H1 (cell line): ENCODE measurements at regions not wholly inside any gene's neighbourhood (a gene's known extent, or its start where the extent isn't known, plus 50 kb on each side); places are given as distances from the start of the nearest gene placed in this dataset.

ENCODE experiments used
- CTCF ChIA-PET: fragments of 300-600 bp; sonication (Branson Sonifier 250); formaldehyde crosslinking; loops from one replicate; lab custom pipeline; 2021; ENCODE audit not compliant: partially characterized antibody; lab: Charles Lee
- POLR2A ChIA-PET: fragments of 300-600 bp; sonication (Branson Sonifier 250); formaldehyde crosslinking; loops from one replicate; lab custom pipeline; 2021; ENCODE audit warnings: inconsistent platforms; ENCODE audit not compliant: partially characterized antibody; lab: Charles Lee
- DNase-seq, 2 experiments: peaks; one replicate each; pipeline versions ENCODE4 v3.0.0 to v3.0.0-alpha.2; 2010 to 2022; ENCODE audit warnings: low spot score in 2 of 2, low read depth in 1 of 2, mixed read lengths in 1 of 2
- FAIRE-seq: peaks from 2 replicates; lab custom pipeline; 2011; peaks lifted over from hg19 to GRCh38; lab: Jason Lieb, UNC
- H2AFZ ChIP-seq: 2 replicates; pipeline ENCODE4 v1.8.1; 2012; ENCODE audit warnings: low read length, inconsistent platforms
- H2AK5ac ChIP-seq: 2 replicates; pipeline ENCODE4 v1.6.1; 2013; ENCODE audit warnings: low read depth, low read length
- H2BK120ac ChIP-seq: replicated peaks from 2 replicates; pipeline ENCODE3; 2013; ENCODE audit warnings: low read depth, low read length, inconsistent platforms
- H2BK12ac ChIP-seq: 2 replicates; pipeline ENCODE4 v1.6.1; 2013; ENCODE audit warnings: low read depth, low read length
- H2BK15ac ChIP-seq: 2 replicates; pipeline ENCODE4 v1.6.1; 2013; ENCODE audit warnings: low read length
- H2BK20ac ChIP-seq: 2 replicates; pipeline ENCODE4 v1.6.1; 2013; ENCODE audit warnings: low read length
- H2BK5ac ChIP-seq: 2 replicates; pipeline ENCODE4 v1.6.1; 2013; ENCODE audit warnings: low read depth, low read length
- H3K14ac ChIP-seq: 2 replicates; pipeline ENCODE4 v1.6.1; 2013; ENCODE audit warnings: inconsistent platforms; ENCODE audit not compliant: insufficient read length
- H3K18ac ChIP-seq: 2 replicates; pipeline ENCODE4 v1.6.1; 2013; ENCODE audit warnings: low read length; ENCODE audit errors: extremely low read depth
- H3K23ac ChIP-seq: 2 replicates; pipeline ENCODE4 v1.6.1; 2013; ENCODE audit warnings: inconsistent platforms; ENCODE audit not compliant: insufficient read length
- H3K23me2 ChIP-seq: 2 replicates; pipeline ENCODE4 v1.6.1; 2013; ENCODE audit warnings: low read depth, low read length
- H3K27ac ChIP-seq: 2 replicates; pipeline ENCODE4 v1.6.1; 2011; ENCODE audit warnings: low read depth, low read length, inconsistent platforms
- H3K27me3 ChIP-seq, 4 experiments: replicated peaks in 1 of 4; 1 replicate in 1 of 4; 2 replicates in 3 of 4; pipeline versions ENCODE4 v1.6.1 to v1.8.1; 2011 to 2013; ENCODE audit warnings: low read length in 3 of 4, mild to moderate bottlenecking in 3 of 4, inconsistent platforms in 2 of 4, mixed read lengths in 2 of 4, moderate library complexity in 1 of 4; ENCODE audit not compliant: control insufficient read depth in 3 of 4, insufficient read depth in 3 of 4; ENCODE audit errors: extremely low read depth in 1 of 4
- H3K36me3 ChIP-seq, 4 experiments: 2 replicates each; pipeline versions ENCODE4 v1.6.1 to v1.8.1; 2011 to 2013; ENCODE audit warnings: mild to moderate bottlenecking in 4 of 4, low read length in 3 of 4, moderate library complexity in 2 of 4, control low read depth in 1 of 4, inconsistent platforms in 1 of 4; ENCODE audit not compliant: insufficient read depth in 4 of 4, control insufficient read depth in 2 of 4
- H3K4ac ChIP-seq: replicated peaks from 2 replicates; pipeline ENCODE3; 2013; ENCODE audit warnings: low read length, low read depth, mixed read lengths, inconsistent platforms; ENCODE audit not compliant: insufficient read length
- H3K4me1 ChIP-seq, 4 experiments: replicated peaks in 1 of 4; 1 replicate in 1 of 4; 2 replicates in 3 of 4; pipeline versions ENCODE4 v1.6.1 to v1.8.1; 2011 to 2013; ENCODE audit warnings: low read length in 3 of 4, inconsistent platforms in 2 of 4, mixed read lengths in 1 of 4; ENCODE audit not compliant: insufficient read depth in 4 of 4, control insufficient read depth in 3 of 4
- H3K4me2 ChIP-seq, 2 experiments: 2 replicates each; pipeline versions ENCODE4 v1.6.1 to v1.8.1; 2011 to 2013; ENCODE audit warnings: low read depth in 2 of 2, low read length in 2 of 2, control low read depth in 1 of 2, inconsistent platforms in 1 of 2, mild to moderate bottlenecking in 1 of 2; ENCODE audit not compliant: insufficient read depth in 1 of 2
- H3K4me3 ChIP-seq, 4 experiments: fragments of 200-600, 300-600 bp in 1 of 4; sonication (generic), shearing (Covaris generic), sonication (Bioruptor Twin) in 1 of 4; 2 replicates each; pipeline versions ENCODE4 v1.5.1 to v1.8.1; 2011 to 2016; ENCODE audit warnings: low read length in 4 of 4, low read depth in 3 of 4, control low read depth in 2 of 4, inconsistent platforms in 2 of 4, mild to moderate bottlenecking in 2 of 4, mixed read lengths in 1 of 4, moderate library complexity in 1 of 4; ENCODE audit not compliant: insufficient read depth in 2 of 4; ENCODE audit errors: extremely low read depth in 1 of 4
- H3K56ac ChIP-seq: replicated peaks from 2 replicates; pipeline ENCODE3; 2013; ENCODE audit warnings: low read depth, mild to moderate bottlenecking, mixed read lengths, low read length, inconsistent platforms; ENCODE audit not compliant: insufficient read length
- H3K79me1 ChIP-seq: 2 replicates; pipeline ENCODE4 v1.6.1; 2013; ENCODE audit warnings: low read depth, low read length, control low read depth
- H3K79me2 ChIP-seq, 2 experiments: 2 replicates each; pipeline versions ENCODE4 v1.6.1 to v1.8.1; 2012 to 2013; ENCODE audit warnings: low read length in 2 of 2, mild to moderate bottlenecking in 2 of 2, inconsistent platforms in 1 of 2; ENCODE audit not compliant: insufficient read depth in 2 of 2, control insufficient read depth in 1 of 2
- H3K9ac ChIP-seq, 4 experiments: replicated peaks in 1 of 4; 1 replicate in 1 of 4; 2 replicates in 3 of 4; pipeline versions ENCODE4 v1.6.1 to v1.8.1; 2011 to 2013; ENCODE audit warnings: low read depth in 3 of 4, low read length in 3 of 4, control low read depth in 2 of 4, mild to moderate bottlenecking in 2 of 4, moderate library complexity in 2 of 4, inconsistent platforms in 1 of 4; ENCODE audit errors: extremely low read depth in 1 of 4
- H3K9me3 ChIP-seq, 2 experiments: 2 replicates each; pipeline versions ENCODE4 v1.6.1 to v1.8.1; 2012 to 2013; ENCODE audit warnings: mild to moderate bottlenecking in 2 of 2, moderate library complexity in 2 of 2, control low read depth in 1 of 2, inconsistent platforms in 1 of 2, low read depth in 1 of 2, low read length in 1 of 2, mixed read lengths in 1 of 2; ENCODE audit not compliant: insufficient read depth in 2 of 2
- H4K20me1 ChIP-seq, 2 experiments: replicated peaks in 1 of 2; 2 replicates each; pipeline versions ENCODE3 to v1.8.1; 2011 to 2013; ENCODE audit warnings: inconsistent platforms in 2 of 2, low read length in 2 of 2, mild to moderate bottlenecking in 1 of 2; ENCODE audit not compliant: insufficient read depth in 2 of 2, control insufficient read depth in 1 of 2
- H4K5ac ChIP-seq: 2 replicates; pipeline ENCODE4 v1.6.1; 2013; ENCODE audit warnings: low read length, low read depth, mixed read lengths, inconsistent platforms; ENCODE audit not compliant: insufficient read length
- H4K8ac ChIP-seq: 2 replicates; pipeline ENCODE4 v1.8.0; 2013; ENCODE audit warnings: mild to moderate bottlenecking, moderate library complexity, low read length, inconsistent platforms; ENCODE audit not compliant: insufficient read depth; ENCODE audit errors: extremely low read depth
- H4K91ac ChIP-seq: replicated peaks from 2 replicates; pipeline ENCODE3; 2013; ENCODE audit warnings: low read length, mixed read lengths, inconsistent platforms; ENCODE audit not compliant: insufficient read length
- EGR1 ChIP-seq: IDR thresholded peaks from 2 replicates; pipeline ENCODE4 v1.6.1; 2011; ENCODE audit warnings: low read depth, low read length, borderline replicate concordance
- JUN ChIP-seq: IDR thresholded peaks from 2 replicates; pipeline ENCODE4 v1.6.1; 2011; ENCODE audit warnings: low read depth, mild to moderate bottlenecking, improper control_type of control experiment, low read length
- POU5F1 ChIP-seq: IDR thresholded peaks from 2 replicates; pipeline ENCODE4 v1.6.1; 2011; ENCODE audit warnings: low read depth, mild to moderate bottlenecking, low read length, moderate library complexity
- SP1 ChIP-seq: IDR thresholded peaks from 2 replicates; pipeline ENCODE4 v1.6.1; 2011; ENCODE audit warnings: low read depth, low read length
- WGBS, 2 experiments: shearing (Covaris generic) in 1 of 2; methylation state at CpG; one replicate each; pipeline versions ENCODE4 v1.1.6 to v1.1.7; 2013 to 2015; ENCODE audit warnings: low lambda C conversion rate in 2 of 2, mixed read lengths in 2 of 2, inconsistent platforms in 1 of 2, low coverage in 1 of 2, missing lambda C conversion rate in 1 of 2; ENCODE audit not compliant: insufficient replicate concordance in 2 of 2, insufficient coverage in 1 of 2, insufficient read length in 1 of 2; ENCODE audit errors: extremely low coverage in 1 of 2, missing lambda C conversion rate in 1 of 2; 5-methylcytosine and 5-hydroxymethylcytosine counted together

DNA sequence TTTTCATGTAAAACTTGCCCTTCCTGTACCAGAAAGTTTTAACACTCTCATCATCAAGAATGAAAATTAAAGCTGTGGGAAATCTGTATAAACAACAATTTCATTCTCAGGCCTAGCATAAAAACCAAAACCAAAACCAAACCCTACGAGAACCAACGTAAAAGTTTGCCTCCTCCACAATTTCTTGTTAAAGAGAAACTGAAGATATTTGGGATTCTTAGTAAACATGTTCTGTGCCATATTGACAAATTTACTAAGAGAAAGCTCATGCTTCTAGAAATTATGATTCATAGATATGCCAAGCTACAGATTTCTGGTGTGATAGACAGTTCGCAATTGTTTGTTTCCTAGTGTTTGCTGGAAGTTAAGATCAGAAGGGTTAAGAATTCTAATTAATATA, 801.0 kb upstream of the NUDT12 start:
- no peak overlapping the region for H2BK20ac ChIP-seq
- no peaks in the 10 kb centered on the region for H3K27me3 ChIP-seq
- DNase-seq (no peak), FAIRE-seq (no peak)
- ChIA-PET POLR2A (no interaction called here), CTCF (no interaction called here)
- TF ChIP-seq SP1 (no peak), JUN (no peak), EGR1 (no peak), POU5F1 (no peak)
- no peak overlapping the region for H3K56ac ChIP-seq
- H2BK12ac ChIP-seq, result no peak overlapping the region
- no peak overlapping the region for H2BK120ac ChIP-seq
- H3K14ac ChIP-seq, result no peak overlapping the region
- no peaks in the 10 kb centered on the region for H3K79me2 ChIP-seq
- no peaks in the 10 kb centered on the region for H3K79me1 ChIP-seq
- H3K4me3 ChIP-seq, result no peak overlapping the region
- H3K9ac ChIP-seq, result no peak overlapping the region
- no peak overlapping the region for H3K27ac ChIP-seq
- H2BK5ac ChIP-seq, result no peak overlapping the region
- no peaks in the 10 kb centered on the region for H3K4me1 ChIP-seq
- H3K4ac ChIP-seq, result no peak overlapping the region
- 95% methylated on average over 3 of the region's 3 CpGs; no CpG with 5 or more reads in 1 of the 2 experiments for WGBS, 2 experiments
- no peak overlapping the region for H3K18ac ChIP-seq
- no peaks in the 10 kb centered on the region for H4K20me1 ChIP-seq
- H2AFZ ChIP-seq, result no peak overlapping the region
- H3K9me3 ChIP-seq, result no peaks in the 10 kb centered on the region
- no peak overlapping the region for H4K8ac ChIP-seq
- no peak overlapping the region for H2BK15ac ChIP-seq
- no peak overlapping the region for H3K4me2 ChIP-seq
- H3K23ac ChIP-seq, result no peak overlapping the region
- no peaks in the 10 kb centered on the region; a peak in 1 of 8 replicates for H3K36me3 ChIP-seq
- H3K23me2 ChIP-seq, result no peaks in the 10 kb centered on the region
- no peak overlapping the region for H4K5ac ChIP-seq
- no peak overlapping the region for H2AK5ac ChIP-seq
- H4K91ac ChIP-seq, result no peak overlapping the region
